SK-N-SH (cell line): ENCODE measurements at regions not wholly inside any gene's neighbourhood (a gene's known extent, or its start where the extent isn't known, plus 50 kb on each side); places are given as distances from the start of the nearest gene placed in this dataset.

Experiments
- CTCF ChIA-PET: fragments of 300-600, 350-600 bp; formaldehyde crosslinking; extraction: SDS; loops from one replicate; lab custom pipeline; 2021; lab: Yijun Ruan, JAX
- POLR2A ChIA-PET: fragments of 350-600 bp; sonication (Branson Sonifier 250); formaldehyde crosslinking; extraction: SDS; loops from one replicate; lab custom pipeline; 2020; ENCODE audit warnings: antibody characterized with exemption, inconsistent platforms; lab: Yijun Ruan, JAX
- DNase-seq: peaks from one replicate; pipeline ENCODE4 v3.0.0; 2012
- H2AFZ ChIP-seq: fragments of 200-600 bp; sonication (generic); 2 replicates; pipeline ENCODE4 v1.8.1; 2016; ENCODE audit warnings: antibody characterized with exemption, mild to moderate bottlenecking, low read depth
- H3F3A ChIP-seq: fragments of 200-600 bp; sonication (generic); replicated peaks from 2 replicates; pipeline ENCODE3; 2016; ENCODE audit warnings: antibody characterized with exemption, mild to moderate bottlenecking; ENCODE audit not compliant: insufficient read depth
- H3K27ac ChIP-seq, 2 experiments: fragments of 200-500 bp in 1 of 2; fragments of 200-600 bp in 1 of 2; sonication (Bioruptor generic) in 1 of 2; sonication (generic), shearing (Covaris generic) in 1 of 2; 2 replicates each; pipeline versions ENCODE4 v1.5.1 to v1.6.1; 2014 to 2016; ENCODE audit warnings: low read depth in 2 of 2, inconsistent platforms in 1 of 2, low read length in 1 of 2, mild to moderate bottlenecking in 1 of 2, mixed read lengths in 1 of 2
- H3K27me3 ChIP-seq: fragments of 200-600 bp; sonication (generic), shearing (Covaris generic); 2 replicates; pipeline ENCODE4 v1.6.1; 2016; ENCODE audit warnings: mixed run types; ENCODE audit not compliant: insufficient read depth
- H3K36me3 ChIP-seq, 2 experiments: fragments of 200-500 bp in 1 of 2; fragments of 200-600 bp in 1 of 2; sonication (Bioruptor generic) in 1 of 2; sonication (generic) in 1 of 2; replicated peaks in 1 of 2; 2 replicates each; pipeline versions ENCODE3 to v1.5.1; 2014 to 2016; ENCODE audit warnings: low read length in 1 of 2, mild to moderate bottlenecking in 1 of 2; ENCODE audit not compliant: insufficient read depth in 2 of 2, control insufficient read depth in 1 of 2
- H3K4me1 ChIP-seq, 2 experiments: fragments of 200-500 bp in 1 of 2; fragments of 200-600 bp in 1 of 2; sonication (Bioruptor generic) in 1 of 2; sonication (generic), shearing (Covaris generic) in 1 of 2; 2 replicates each; pipeline versions ENCODE4 v1.5.1 to v1.6.1; 2014 to 2016; ENCODE audit warnings: low read depth in 1 of 2, low read length in 1 of 2, mixed run types in 1 of 2; ENCODE audit not compliant: insufficient read depth in 2 of 2, control insufficient read depth in 1 of 2
- H3K4me2 ChIP-seq: fragments of 200-600 bp; sonication (generic), shearing (Covaris generic); 2 replicates; pipeline ENCODE4 v1.6.1; 2017; ENCODE audit warnings: mixed run types
- H3K4me3 ChIP-seq, 2 experiments: fragments of 200-500 bp in 1 of 2; fragments of 200-600 bp in 1 of 2; sonication (Bioruptor generic) in 1 of 2; sonication (generic), shearing (Covaris generic) in 1 of 2; 2 replicates each; pipeline versions ENCODE4 v1.5.1 to v1.8.1; 2014 to 2016; ENCODE audit warnings: low read depth in 2 of 2, inconsistent platforms in 1 of 2, low read length in 1 of 2, mild to moderate bottlenecking in 1 of 2, mixed read lengths in 1 of 2, moderate library complexity in 1 of 2
- H3K79me2 ChIP-seq: fragments of 200-600 bp; sonication (generic); 2 replicates; pipeline ENCODE4 v1.8.1; 2017; ENCODE audit warnings: mild to moderate bottlenecking; ENCODE audit not compliant: insufficient read depth
- H3K9ac ChIP-seq: fragments of 200-600 bp; sonication (generic); 2 replicates; pipeline ENCODE4 v1.6.1; 2017; ENCODE audit warnings: mixed run types
- H3K9me2 ChIP-seq: fragments of 200-600 bp; sonication (generic); 2 replicates; pipeline ENCODE4 v1.6.1; 2017; ENCODE audit warnings: mixed run types
- H3K9me3 ChIP-seq: fragments of 200-600 bp; sonication (generic); 2 replicates; pipeline ENCODE4 v1.6.1; 2017; ENCODE audit warnings: mixed run types, mild to moderate bottlenecking, moderate library complexity
- H4K20me1 ChIP-seq: fragments of 200-600 bp; sonication (generic); 2 replicates; pipeline ENCODE4 v1.6.1; 2017; ENCODE audit warnings: mild to moderate bottlenecking, mixed run types; ENCODE audit not compliant: insufficient read depth
- CHD2 ChIP-seq: fragments of 150-350 bp; IDR thresholded peaks from 2 replicates; pipeline ENCODE4 v1.6.1; 2018; ENCODE audit warnings: low read length; ENCODE audit not compliant: partially characterized antibody
- ELF1 ChIP-seq: IDR thresholded peaks from 2 replicates; pipeline ENCODE4 v1.4.0; 2012
- EZH2phosphoT487 ChIP-seq: fragments of 200-600 bp; sonication (generic); IDR thresholded peaks from 2 replicates; pipeline ENCODE4 v1.6.1; 2017; ENCODE audit warnings: low read depth, mixed run types, mild to moderate bottlenecking, antibody characterized with exemption, moderate library complexity, borderline replicate concordance
- FOXM1 ChIP-seq: IDR thresholded peaks from 2 replicates; pipeline ENCODE4 v1.4.0; 2012; ENCODE audit warnings: low read depth, mild to moderate bottlenecking
- IRF3 ChIP-seq: fragments of 150-350 bp; IDR thresholded peaks from 2 replicates; pipeline ENCODE4 v1.6.1; 2016; ENCODE audit warnings: mild to moderate bottlenecking, low read depth, low read length
- MAX ChIP-seq: IDR thresholded peaks from 2 replicates; pipeline ENCODE4 v1.4.0; 2012; ENCODE audit warnings: low read depth
- MEF2A ChIP-seq: IDR thresholded peaks from 2 replicates; pipeline ENCODE4 v1.4.0; 2012; ENCODE audit warnings: low read depth, borderline replicate concordance
- NRF1 ChIP-seq: IDR thresholded peaks from 2 replicates; pipeline ENCODE4 v1.6.1; 2012; ENCODE audit warnings: low read depth, mild to moderate bottlenecking, low read length
- RCOR1 ChIP-seq: fragments of 150-350 bp; IDR thresholded peaks from 2 replicates; pipeline ENCODE4 v1.6.1; 2017; ENCODE audit warnings: antibody characterized with exemption, low read length
- REST ChIP-seq: IDR thresholded peaks from 2 replicates; pipeline ENCODE4 v1.6.1; 2012; ENCODE audit warnings: mild to moderate bottlenecking, low read depth, low read length, moderate library complexity
- RXRA ChIP-seq: IDR thresholded peaks from 2 replicates; pipeline ENCODE4 v1.4.0; 2012; ENCODE audit warnings: low read depth, mild to moderate bottlenecking, borderline replicate concordance
- USF1 ChIP-seq: IDR thresholded peaks from 2 replicates; pipeline ENCODE4 v1.4.0; 2012; ENCODE audit warnings: low read depth, borderline replicate concordance
- YY1 ChIP-seq: IDR thresholded peaks from 2 replicates; pipeline ENCODE4 v1.4.0; 2012; ENCODE audit warnings: low read depth, mild to moderate bottlenecking
- WGBS: methylation state at CpG from one replicate; pipeline ENCODE4 v1.1.6; 2017; ENCODE audit warnings: low lambda C conversion rate; 5-methylcytosine and 5-hydroxymethylcytosine counted together

- Histone ChIP-seq H3F3A (no peaks in the 10 kb centered on the region), H3K9me2 (no peaks in the 10 kb centered on the region), H3K36me3 (no peaks in the 10 kb centered on the region), H3K4me3 (no peak overlapping the region), H3K4me2 (no peak overlapping the region), H2AFZ (no peak overlapping the region), H3K27ac (no peak overlapping the region), H3K9ac (no peak overlapping the region), H4K20me1 (no peaks in the 10 kb centered on the region), H3K9me3 (no peaks in the 10 kb centered on the region), H3K79me2 (no peaks in the 10 kb centered on the region), H3K27me3 (no peaks in the 10 kb centered on the region), H3K4me1 (no peaks in the 10 kb centered on the region)
- DNase-seq, result no peak
- POLR2A ChIA-PET, result no interaction called here
- 53% methylated on average over 3 of the region's 3 CpGs for WGBS
- no peak for TF ChIP-seq NRF1
- TF ChIP-seq YY1, result no peak
- no peak for TF ChIP-seq RXRA
- TF ChIP-seq IRF3, result no peak
- TF ChIP-seq CHD2, result no peak
- TF ChIP-seq MAX, result no peak
- no peak for TF ChIP-seq FOXM1
- no peak for TF ChIP-seq RCOR1
- no peak for TF ChIP-seq USF1
- no peak for TF ChIP-seq MEF2A
- no peak for TF ChIP-seq ELF1
- TF ChIP-seq EZH2phosphoT487, result no peak
- no peak for TF ChIP-seq REST
- CTCF ChIA-PET, result interaction anchor here (0.8 kb wide), 1 partner anchor 97 kb away, joined by 3 read pairs; no protein-coding TSS in a partner anchor
These were observed 80.8 kb upstream of the HNRNPU start for GRCh38 chr1:244945109-244945671.
